HG03354 (cell line): ENCODE measurements at regions not wholly inside any gene's neighbourhood (a gene's known extent, or its start where the extent isn't known, plus 50 kb on each side); places are given as distances from the start of the nearest gene placed in this dataset.
"Not testable (repeated sequence)": the region's sequence is repeated elsewhere in the genome, so short reads cannot be mapped to it uniquely, and the experiment has no call there.

Experiments
- ATAC-seq: cut with Tn5 transposase; IDR thresholded peaks from one replicate; pipeline ENCODE4 v1.9.1; 2021; ENCODE audit warnings: mild to moderate bottlenecking; ENCODE audit not compliant: unreplicated experiment, poor library complexity, severe bottlenecking

DNA sequence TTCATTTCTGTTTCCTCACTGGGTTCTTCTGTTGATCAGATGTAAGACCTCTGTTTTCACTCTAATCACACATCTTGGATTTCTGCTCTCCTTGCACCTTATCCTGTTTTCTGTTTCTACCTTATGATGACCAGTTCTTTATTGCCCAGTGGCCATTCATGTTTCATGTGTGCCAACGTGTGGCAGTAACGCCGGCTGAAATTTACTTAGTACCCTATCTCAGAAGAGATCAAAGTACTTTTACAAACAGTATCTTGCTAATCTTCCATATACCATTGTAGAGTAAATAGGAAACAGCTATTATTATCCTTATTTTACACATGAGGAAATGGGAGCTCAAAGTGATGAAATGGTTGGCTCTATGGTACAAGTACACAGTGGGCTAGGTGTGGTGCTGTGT, 74.0 kb downstream of the GATA3 start:
- ATAC-seq = no peak

DNA sequence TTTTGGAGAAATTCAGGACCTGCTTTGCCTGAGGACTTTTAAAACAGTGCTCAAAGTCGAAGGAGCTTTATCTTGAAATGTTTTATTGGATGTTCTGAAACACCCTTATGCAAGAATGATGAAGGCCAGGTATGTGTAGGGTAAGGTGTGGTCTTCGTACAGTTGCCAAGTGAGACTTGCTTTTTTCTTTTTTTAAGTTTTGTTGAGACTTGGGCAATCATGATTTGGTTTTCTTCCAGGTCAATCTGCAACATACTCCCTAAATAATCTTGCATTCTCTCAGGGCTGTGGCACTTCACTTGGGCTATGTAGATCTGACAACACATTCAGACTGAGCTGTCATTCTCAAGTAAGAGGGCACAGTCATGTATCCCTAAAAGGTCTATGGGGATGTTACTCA, 75.0 kb downstream of the GATA3 start:
- ATAC-seq = no peak

DNA sequence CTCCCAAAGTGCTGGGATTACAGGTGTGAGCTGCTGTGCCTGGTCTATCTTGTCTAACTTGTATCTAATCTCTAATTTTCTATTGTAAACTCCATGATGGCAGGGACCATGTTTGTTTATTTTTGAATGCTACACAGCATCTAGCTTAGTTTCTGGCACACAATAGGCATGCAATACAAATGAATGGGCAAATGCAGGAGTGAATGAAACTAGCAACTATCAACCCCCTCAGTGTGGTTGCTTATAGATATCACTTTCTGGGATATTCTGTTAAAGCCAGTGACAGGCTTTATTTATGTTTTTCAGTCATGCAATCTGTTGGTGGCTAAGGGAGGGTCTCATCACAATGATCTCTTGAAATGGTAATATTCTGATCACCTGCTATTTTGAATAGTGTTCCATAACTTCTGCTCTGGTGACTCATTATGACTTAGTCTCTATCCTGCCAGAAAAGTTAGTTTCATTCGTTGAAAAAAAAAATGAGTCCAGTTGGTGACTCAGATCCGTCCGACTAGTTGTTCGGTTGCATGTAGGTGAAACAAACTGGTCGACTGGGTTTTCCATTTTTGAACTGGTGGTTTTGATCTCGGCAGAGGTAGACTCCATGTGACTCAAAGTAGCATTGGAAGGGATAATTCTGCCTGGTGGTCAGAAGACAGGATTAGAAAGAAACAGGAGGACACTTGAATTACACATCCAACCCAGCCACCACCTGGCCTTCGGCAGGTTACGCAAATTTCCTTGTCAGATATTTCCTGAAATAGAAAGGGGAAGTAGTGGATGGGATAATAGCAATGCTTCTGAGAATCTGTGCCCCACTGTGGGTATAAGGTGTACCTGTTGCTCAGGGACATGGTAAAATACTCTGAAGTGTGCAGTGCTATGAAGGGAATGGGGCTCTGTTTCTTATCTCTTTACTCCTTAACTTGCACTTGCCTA, 76.8 kb downstream of the GATA3 start:
- ATAC-seq = peak; percentile 75

DNA sequence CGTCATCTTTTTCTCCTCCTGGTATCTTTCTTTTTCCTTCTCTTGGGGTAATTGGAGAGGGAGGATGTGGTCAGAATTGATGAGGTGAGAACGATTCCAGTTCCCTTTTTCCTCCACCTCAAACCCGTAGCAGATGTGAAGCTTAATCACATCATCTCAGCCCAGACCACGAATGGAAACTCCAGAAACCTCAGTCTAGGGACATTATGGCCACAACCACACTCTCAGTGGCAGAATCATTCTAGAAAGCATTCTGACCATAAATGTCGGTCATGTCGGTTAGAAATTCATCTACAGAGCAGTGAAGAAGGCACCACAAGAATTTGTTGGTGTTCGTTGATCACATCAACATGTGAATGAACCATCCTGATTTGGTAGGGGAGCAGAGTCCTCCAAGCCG, 78.7 kb downstream of the GATA3 start:
- peak; percentile 54 for ATAC-seq

DNA sequence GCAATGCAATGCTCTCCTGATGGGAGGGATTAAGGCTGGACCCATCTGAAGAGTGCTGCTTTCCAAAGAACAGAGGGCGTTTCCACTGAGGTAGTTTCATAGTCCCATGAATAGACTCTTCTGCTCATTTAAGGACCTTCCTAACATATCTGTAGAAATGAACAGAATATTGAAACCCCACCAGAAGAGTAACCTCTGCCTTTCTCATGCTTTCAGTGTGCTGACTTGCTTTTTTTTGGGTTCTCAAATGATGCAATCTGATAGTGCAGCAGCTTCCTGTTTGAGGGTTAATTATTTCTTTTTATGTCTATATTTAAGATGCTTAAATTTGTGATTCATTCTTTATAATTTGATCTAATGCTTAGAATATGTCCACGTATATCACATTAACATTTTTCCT, 82.2 kb downstream of the GATA3 start:
- ATAC-seq = peak; percentile 28

DNA sequence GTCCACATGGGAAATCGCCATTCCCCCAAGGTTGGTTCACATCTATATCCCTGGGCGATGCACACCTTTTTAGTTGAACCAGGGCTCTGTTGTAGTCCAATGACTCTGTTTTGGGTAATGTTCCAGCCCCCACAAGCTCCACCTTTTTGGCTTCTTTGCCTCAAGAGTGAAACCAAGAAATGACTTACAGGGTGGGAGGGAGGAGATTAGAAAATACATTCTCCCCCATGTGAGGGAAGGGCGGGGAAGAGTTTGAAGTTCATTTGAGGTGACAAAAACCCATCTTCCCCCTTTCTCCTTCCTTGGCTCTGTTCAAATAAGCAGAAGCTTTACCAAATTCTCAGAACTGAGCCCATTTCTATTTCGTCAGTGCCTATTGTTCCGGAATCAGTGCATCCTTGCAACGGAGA, 82.8 kb downstream of the GATA3 start:
- peak; percentile 24 for ATAC-seq

DNA sequence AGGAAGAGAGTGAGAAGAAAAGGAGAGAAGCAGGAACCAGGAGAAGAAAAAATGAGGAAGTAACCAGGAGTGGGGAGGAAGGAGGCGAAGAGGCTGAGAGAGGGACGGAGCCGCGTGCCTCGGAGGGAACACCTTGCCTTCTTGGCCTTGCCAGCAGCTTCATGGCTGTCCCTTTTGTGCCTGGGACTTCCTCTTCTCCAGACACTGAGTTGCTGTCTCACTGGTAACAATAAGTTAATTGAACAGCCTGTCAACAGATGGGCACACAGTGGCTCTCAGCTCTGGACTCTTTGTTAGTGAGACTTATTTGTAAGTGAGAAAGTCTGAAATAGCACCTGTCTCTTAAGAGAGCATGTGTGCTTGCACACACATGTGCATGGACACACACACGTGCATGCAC, 83.2 kb downstream of the GATA3 start:
- peak; percentile 27 for ATAC-seq

DNA sequence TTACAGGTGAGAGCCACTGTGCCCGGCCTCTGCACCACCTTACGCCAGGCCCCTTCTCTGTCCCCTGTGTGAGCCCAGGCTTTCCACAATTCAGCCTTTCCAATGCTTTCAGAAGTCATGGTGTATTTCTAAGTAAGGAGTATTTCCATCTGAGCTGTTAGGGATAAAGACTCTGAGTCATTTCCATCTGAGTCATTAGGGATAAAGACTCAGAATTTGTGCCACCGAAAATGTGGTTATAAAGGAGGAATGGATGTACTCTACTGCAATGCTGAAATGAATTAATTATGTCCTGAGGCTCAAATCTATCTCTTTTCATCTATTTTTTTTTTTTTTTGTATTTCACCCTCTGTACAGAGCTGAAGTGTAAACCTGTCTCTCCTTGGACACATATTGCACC, 84.0 kb downstream of the GATA3 start:
- no peak for ATAC-seq

DNA sequence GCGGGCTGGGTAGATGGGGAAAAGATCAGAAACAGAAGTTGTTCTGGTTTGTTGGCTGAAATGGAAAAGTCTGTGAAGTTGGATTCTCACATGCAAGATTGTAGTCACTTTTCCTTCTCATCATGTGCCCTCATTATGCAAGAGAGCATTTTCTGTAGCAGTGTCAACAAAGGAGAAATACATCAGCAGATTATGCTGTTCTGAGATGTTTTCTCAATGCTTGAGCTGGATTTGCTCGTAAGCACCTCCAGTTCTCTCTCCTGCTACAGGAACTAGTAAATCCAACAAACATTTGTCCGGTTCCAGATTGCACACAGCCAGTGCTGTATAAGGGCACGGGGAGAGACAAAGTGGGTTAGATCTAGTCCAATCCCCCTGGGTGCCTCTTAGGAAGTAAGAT, 90.0 kb downstream of the GATA3 start:
- no peak for ATAC-seq

DNA sequence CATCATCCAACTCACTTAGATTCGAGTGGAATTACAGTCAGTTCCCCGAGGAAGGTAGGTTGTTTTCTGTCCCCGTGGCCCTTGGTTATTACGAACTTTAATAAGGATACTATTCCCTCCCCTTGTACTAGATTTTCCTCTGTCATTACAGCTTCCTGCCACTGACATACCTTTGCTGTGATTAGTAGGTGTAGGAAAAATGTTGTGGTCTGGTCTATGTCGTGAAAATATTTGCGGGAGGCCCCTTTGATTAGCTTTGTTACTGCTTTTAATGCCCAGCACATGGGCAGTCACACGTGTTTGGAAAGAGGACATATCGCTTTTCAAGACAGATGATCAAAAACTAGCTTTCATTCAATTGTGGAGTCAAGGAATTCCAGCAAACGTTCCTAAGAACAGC, 92.2 kb downstream of the GATA3 start:
- ATAC-seq = no peak

DNA sequence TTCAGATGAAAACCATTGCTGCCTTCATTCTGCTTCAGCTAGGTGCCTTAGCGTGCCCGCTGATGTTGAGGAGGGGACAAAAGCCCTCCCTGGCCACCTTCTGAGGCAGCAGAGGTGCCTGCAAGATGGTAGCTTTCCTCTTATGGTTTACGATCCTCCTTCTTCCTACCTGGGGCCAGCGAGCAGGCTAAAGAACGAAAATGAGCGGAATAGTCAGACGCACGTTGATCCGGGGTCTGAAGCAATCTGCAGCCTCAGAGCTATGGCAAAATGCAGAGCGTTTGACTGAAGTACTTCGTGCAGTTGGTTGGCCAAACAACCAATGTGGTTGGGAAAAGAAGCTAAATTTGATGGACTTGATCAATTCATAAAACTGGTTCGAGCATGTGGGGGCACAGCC, 95.5 kb downstream of the GATA3 start:
- no peak for ATAC-seq

DNA sequence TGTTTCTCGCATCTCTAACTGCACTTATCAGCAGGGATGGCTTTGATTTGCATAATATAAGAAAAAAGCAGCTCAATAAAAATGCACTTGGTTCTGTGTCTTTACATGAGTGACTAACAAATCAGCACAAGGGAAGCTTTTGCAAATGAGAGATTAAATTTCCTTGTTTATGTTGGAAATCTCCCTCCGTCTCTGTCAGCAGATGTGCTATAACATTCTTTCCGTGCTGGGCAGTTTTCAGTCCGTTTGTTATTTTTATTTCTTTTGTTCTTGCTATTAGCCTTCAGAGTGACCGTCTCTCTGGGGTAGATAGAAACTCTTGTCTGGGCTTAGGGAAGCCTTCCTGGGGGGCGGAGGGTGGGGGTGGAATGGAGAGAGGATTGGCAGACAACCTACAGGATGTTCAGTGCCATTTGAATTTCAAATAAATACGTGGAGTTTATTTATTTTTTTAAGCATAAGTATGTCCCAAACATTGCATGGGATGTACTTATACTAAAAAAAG, 96.0 kb downstream of the GATA3 start:
- no peak for ATAC-seq

DNA sequence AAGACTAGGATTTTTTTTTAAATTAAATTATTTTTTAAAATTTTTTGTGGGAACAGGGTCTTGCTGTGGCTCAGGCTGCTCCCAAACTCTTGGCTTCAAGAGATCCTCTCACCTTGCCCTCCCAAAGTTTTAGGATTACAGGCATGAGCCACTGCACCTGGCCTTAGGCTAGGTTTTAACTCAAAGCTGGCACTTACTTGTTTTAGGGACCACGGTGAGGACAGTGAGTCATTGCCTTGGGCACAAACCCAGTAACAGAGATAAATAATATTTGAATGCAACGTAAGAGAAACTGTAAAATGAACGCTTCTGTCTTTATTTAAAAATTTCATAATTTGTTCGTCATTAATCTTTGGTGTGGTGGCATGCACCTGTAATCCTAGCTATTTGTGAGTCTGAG, 96.6 kb downstream of the GATA3 start:
- ATAC-seq = no peak

DNA sequence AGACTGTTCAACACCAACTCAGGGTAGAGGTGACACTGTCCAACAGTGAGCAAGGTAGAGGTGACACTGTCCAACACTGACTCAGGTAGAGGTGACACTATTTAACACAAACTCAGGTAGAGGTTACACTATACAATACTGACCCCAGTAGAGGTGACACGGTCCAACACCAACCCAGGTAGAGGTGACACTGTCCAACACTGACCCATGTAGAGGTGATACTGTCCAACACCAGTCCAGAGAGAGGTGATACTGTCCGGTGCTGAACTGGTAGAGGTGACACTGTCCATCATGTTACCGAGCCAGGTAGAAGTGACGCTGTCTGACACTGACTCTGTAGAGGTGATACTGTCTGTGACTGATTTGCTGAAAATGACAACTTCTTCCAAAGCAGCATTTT, 102.4 kb downstream of the GATA3 start:
- no peak for ATAC-seq

DNA sequence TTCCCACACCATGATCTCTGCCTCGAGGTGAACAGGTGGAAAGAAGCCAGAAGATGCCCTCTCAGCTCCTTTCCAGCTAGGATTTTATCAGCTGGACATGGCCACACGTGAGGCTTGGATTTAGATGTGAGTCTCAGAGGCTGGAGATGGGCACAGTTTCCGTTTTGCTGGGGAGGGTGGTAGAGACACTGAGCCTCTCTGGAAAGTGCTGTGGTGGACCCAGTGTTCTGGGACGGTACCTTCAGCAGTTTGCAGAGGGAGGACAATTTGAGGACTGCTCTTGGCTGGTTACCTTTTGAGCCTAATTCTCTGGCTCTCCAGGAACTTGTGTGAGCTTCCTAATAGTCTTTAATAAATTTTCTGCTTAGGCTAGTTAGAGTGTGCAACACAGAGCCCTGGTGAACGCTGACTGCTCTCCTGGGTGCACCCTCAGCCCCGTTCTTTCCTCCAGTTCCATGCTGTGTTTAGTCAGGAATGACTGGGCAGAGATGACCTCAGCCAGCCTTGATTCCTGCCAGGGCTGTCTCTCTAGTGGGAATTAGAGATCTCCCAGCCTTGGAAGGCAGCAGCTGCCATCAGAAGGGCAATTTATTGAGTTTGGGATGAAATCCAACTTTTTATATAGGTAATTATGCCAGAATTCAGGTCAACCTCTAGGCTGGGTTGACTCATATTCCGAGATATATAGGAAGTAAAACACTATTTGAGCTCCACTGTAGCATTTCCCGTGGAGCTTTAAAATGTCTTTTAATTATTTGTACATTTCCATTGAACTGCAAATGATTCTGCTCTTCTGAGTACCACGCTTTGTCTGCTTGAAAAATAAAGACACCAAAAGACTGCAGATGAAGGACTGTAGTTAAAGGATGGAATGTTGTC, 103.9 kb downstream of the GATA3 start:
- no peak for ATAC-seq

DNA sequence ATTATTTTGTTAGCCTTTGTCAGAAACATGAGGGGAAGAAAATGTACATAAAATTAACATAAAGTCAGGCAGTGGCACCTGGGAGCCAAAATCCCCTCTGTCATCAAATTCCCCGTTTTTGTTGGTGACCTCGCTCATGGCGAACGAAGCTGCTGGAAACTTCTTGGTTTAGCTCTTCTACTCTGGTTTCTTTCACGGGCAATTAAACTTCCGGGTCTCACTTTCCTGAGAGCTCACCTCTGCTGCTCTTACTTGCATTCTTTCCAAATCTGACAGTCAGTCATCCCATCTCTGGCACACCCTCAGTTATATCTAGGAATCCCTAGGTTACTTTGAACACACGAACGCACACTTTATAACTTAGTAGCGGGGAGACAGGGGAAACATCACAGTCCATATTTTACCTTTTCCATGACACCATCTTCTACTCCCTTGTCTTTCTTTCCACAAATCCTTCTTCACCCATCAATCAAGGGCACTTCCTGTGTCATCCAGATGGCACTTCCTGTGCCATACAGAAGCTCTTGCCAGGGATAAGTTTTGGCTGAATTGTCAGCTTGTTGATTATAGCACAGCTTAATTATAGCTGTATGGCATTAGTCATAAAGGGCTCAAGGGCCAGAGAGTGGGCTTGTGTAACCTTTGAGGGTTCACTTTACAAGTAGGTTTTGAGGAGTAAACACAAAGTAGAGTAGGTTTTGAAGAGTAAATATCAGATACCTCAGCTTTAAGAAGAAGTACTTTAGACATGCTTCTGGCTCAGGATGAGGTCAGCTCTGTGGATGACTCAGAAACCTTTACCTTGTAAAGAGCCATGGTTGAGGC, 105.1 kb downstream of the GATA3 start:
- ATAC-seq = no peak

DNA sequence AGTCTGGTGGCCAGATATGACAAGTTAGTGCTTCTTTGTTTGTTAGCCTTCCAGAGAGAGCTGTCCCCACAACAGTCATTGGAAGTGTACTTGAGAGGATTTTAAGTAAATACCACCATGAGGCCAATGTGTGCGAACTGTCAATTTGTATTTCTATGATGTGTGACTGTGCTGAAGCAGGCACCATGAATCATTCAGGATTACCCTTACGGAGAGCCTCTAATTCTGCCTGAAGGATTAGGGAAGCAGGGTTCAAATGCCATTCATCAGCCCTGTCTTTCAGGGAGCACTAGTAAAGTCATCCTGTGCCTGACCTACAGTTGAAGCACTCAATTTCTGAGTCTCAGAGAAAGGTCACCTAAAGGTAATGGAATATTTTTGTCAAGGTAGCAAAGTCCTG, 109.3 kb downstream of the GATA3 start:
- ATAC-seq = no peak

DNA sequence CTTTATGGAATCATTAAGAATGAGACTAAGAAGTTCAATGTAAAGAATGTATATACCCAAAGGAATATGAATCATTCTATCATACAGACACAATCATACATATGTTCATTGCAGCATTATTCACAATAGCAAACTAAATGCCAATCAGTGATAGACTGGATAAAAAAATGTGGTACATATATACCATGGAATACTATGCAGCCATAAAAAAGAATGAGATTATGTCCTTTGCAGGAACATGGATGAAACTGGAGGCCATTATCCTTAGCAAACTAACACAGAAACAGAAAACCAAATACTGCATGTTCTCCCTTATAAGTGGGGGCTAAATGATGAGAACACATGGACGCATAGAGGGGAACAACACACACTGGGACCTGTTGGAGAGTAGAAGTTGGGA, 110.2 kb downstream of the GATA3 start:
- ATAC-seq = not testable (repeated sequence)

DNA sequence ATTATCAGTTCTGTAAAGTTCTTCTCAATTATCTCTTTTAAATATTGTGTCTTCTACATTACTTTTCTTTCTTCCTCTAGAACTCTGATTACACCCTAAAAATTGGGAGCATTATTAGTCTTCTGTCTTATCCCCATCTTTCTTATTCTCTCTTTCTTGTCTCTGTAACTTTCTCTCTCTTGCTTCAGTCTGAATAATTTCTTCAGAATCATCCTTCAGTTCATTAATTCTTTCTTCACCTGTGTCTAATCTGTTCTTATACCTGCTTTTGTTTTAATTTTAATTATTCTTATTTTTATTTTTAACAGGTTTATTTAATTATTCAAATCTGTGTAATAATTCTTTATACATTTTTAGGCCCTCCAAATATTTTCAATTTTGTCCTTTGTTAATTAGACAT, 114.3 kb downstream of the GATA3 start:
- no peak for ATAC-seq

DNA sequence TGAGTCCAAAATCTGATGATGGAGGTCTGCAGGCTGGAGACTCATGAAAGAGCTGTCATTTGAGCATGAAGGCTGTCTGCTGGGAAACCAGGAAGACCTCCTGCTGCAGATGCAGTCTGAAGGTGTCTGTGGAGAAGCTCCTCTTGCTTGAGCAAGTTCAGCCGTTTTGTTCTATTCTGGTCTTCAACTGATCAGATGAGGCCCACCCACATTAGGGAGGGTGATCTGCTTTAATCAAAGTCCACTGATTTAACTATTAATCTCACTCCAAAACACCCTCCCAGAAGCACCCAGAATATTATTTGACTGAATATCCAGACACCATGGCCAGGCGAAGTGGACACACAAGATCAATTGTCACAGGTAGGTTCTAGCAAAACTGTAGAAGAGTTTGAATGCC, 116.5 kb downstream of the GATA3 start:
- ATAC-seq = no peak
